PFSK-1 (cell line): ENCODE measurements at regions not wholly inside any gene's neighbourhood (a gene's known extent, or its start where the extent isn't known, plus 50 kb on each side); places are given as distances from the start of the nearest gene placed in this dataset.

Source experiments
- FOXP2 ChIP-seq: optimal IDR thresholded peaks from 2 replicates; pipeline ENCODE3; 2011; ENCODE audit warnings: borderline replicate concordance, control low read depth, inconsistent platforms; ENCODE audit not compliant: insufficient read depth; ENCODE audit errors: extremely low read length, extremely low read depth
- POLR2AphosphoS5 ChIP-seq: IDR thresholded peaks from 2 replicates; pipeline ENCODE4 v1.6.1; 2012; ENCODE audit warnings: low read depth, mild to moderate bottlenecking, control low read depth, low read length, moderate library complexity
- SIN3A ChIP-seq: IDR thresholded peaks from 2 replicates; pipeline ENCODE4 v1.6.1; 2012; ENCODE audit warnings: mild to moderate bottlenecking, low read length, moderate library complexity, borderline replicate concordance; ENCODE audit not compliant: insufficient read depth
- TAF1 ChIP-seq: IDR thresholded peaks from 2 replicates; pipeline ENCODE4 v1.6.1; 2012; ENCODE audit warnings: low read length, control low read depth, borderline replicate concordance; ENCODE audit not compliant: insufficient read depth
- TF ChIP-seq, protein P1 (sequence below), 2 experiments: IDR thresholded peaks; 2 replicates each; pipeline versions ENCODE4 v1.6.1 to v1.8.0; 2011 to 2012; ENCODE audit warnings: low read depth in 2 of 2, low read length in 2 of 2, control low read depth in 1 of 2, inconsistent platforms in 1 of 2, mild to moderate bottlenecking in 1 of 2, moderate library complexity in 1 of 2; ENCODE audit not compliant: insufficient read depth in 1 of 2

GRCh38 chr13:88153353-88153752, 482.2 kb downstream of the SLITRK5 start:
- TF ChIP-seq POLR2AphosphoS5 (no peak), TAF1 (no peak), SIN3A (no peak), FOXP2 (no peak)
- TF ChIP-seq, protein P1, sequence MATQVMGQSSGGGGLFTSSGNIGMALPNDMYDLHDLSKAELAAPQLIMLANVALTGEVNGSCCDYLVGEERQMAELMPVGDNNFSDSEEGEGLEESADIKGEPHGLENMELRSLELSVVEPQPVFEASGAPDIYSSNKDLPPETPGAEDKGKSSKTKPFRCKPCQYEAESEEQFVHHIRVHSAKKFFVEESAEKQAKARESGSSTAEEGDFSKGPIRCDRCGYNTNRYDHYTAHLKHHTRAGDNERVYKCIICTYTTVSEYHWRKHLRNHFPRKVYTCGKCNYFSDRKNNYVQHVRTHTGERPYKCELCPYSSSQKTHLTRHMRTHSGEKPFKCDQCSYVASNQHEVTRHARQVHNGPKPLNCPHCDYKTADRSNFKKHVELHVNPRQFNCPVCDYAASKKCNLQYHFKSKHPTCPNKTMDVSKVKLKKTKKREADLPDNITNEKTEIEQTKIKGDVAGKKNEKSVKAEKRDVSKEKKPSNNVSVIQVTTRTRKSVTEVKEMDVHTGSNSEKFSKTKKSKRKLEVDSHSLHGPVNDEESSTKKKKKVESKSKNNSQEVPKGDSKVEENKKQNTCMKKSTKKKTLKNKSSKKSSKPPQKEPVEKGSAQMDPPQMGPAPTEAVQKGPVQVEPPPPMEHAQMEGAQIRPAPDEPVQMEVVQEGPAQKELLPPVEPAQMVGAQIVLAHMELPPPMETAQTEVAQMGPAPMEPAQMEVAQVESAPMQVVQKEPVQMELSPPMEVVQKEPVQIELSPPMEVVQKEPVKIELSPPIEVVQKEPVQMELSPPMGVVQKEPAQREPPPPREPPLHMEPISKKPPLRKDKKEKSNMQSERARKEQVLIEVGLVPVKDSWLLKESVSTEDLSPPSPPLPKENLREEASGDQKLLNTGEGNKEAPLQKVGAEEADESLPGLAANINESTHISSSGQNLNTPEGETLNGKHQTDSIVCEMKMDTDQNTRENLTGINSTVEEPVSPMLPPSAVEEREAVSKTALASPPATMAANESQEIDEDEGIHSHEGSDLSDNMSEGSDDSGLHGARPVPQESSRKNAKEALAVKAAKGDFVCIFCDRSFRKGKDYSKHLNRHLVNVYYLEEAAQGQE (IDR thresholded peaks at IDR 0.05; ENCODE audit: insufficient read depth in 1 of 2, low read depth in 2 of 2, low read length in 2 of 2), result no peak
